Loucy (cell line): ENCODE measurements at regions not wholly inside any gene's neighbourhood (a gene's known extent, or its start where the extent isn't known, plus 50 kb on each side); places are given as distances from the start of the nearest gene placed in this dataset.

Experiments used
- H2AFZ ChIP-seq: fragments of 200-600 bp; sonication (generic); 2 replicates; pipeline ENCODE4 v1.6.0; 2016; ENCODE audit warnings: antibody characterized with exemption, mild to moderate bottlenecking, low read length, moderate library complexity
- H3F3A ChIP-seq: fragments of 200-600 bp; 2 replicates; pipeline ENCODE4 v1.6.0; 2016; ENCODE audit warnings: antibody characterized with exemption, low read depth, mild to moderate bottlenecking
- H3K27me3 ChIP-seq: fragments of 200-600 bp; sonication (generic); 2 replicates; pipeline ENCODE4 v1.6.1; 2014; ENCODE audit warnings: low read length, mild to moderate bottlenecking; ENCODE audit not compliant: insufficient read depth, poor library complexity, severe bottlenecking
- H3K36me3 ChIP-seq: fragments of 200-600 bp; sonication (generic); 2 replicates; pipeline ENCODE4 v1.6.1; 2016; ENCODE audit warnings: low read length; ENCODE audit not compliant: insufficient read depth
- H3K4me1 ChIP-seq: fragments of 200-600 bp; sonication (generic); 2 replicates; pipeline ENCODE4 v1.5.1; 2014; ENCODE audit warnings: low read length, mild to moderate bottlenecking; ENCODE audit not compliant: insufficient read depth, poor library complexity, severe bottlenecking
- H3K4me2 ChIP-seq: fragments of 200-600 bp; sonication (generic); 2 replicates; pipeline ENCODE4 v1.6.0; 2014; ENCODE audit warnings: antibody characterized with exemption, low read length, low read depth, mild to moderate bottlenecking; ENCODE audit not compliant: poor library complexity, severe bottlenecking
- H3K4me3 ChIP-seq: fragments of 200-600 bp; sonication (generic); 2 replicates; pipeline ENCODE4 v1.5.1; 2014; ENCODE audit warnings: low read length, mild to moderate bottlenecking, mixed read lengths; ENCODE audit not compliant: poor library complexity, severe bottlenecking
- H3K79me2 ChIP-seq: fragments of 200-600 bp; sonication (generic); 2 replicates; pipeline ENCODE4 v1.6.1; 2014; ENCODE audit warnings: low read length; ENCODE audit not compliant: insufficient read depth
- H3K9ac ChIP-seq: fragments of 200-600 bp; sonication (generic); 2 replicates; pipeline ENCODE4 v1.6.0; 2014; ENCODE audit warnings: mild to moderate bottlenecking, low read depth, low read length, moderate library complexity; ENCODE audit not compliant: poor library complexity, severe bottlenecking
- H3K9me2 ChIP-seq: fragments of 200-600 bp; sonication (generic); replicated peaks from 2 replicates; pipeline ENCODE4 v1.6.1; 2016; ENCODE audit warnings: low read depth, low read length, mixed read lengths
- H3K9me3 ChIP-seq: fragments of 200-600 bp; sonication (generic); 2 replicates; pipeline ENCODE4 v1.6.1; 2014; ENCODE audit warnings: mild to moderate bottlenecking, antibody characterized with exemption, low read length, low read depth; ENCODE audit not compliant: insufficient read depth
- H4K20me1 ChIP-seq: fragments of 200-600 bp; sonication (generic); 2 replicates; pipeline ENCODE4 v1.6.0; 2014; ENCODE audit warnings: antibody characterized with exemption, low read length, mild to moderate bottlenecking; ENCODE audit not compliant: insufficient read depth, poor library complexity, severe bottlenecking
- CTCF ChIP-seq: fragments of 200-600 bp; sonication (generic); conservative IDR thresholded peaks from 2 replicates; pipeline ENCODE4 v1.5.1; 2014; ENCODE audit warnings: mild to moderate bottlenecking, antibody characterized with exemption, low read length
- EZH2phosphoT487 ChIP-seq: fragments of 200-600 bp; IDR thresholded peaks from 2 replicates; pipeline ENCODE4 v1.6.1; 2018; ENCODE audit warnings: antibody characterized with exemption, mild to moderate bottlenecking, moderate library complexity, borderline replicate concordance

GRCh38 chr10:64450312-64450711 lies 929.1 kb downstream of the REEP3 start:
- Histone ChIP-seq H3K4me1 (no peaks in the 10 kb centered on the region), H3K9me2 (0 out of 2 replicates have a peak, but pooled peaks cover 3% of the 10 kb centered on the region), H3K9me3 (no peaks in the 10 kb centered on the region), H3F3A (no peaks in the 10 kb centered on the region), H3K79me2 (no peaks in the 10 kb centered on the region), H3K4me2 (no peak overlapping the region), H3K4me3 (no peak overlapping the region), H2AFZ (no peak overlapping the region), H3K9ac (no peak overlapping the region), H3K36me3 (no peaks in the 10 kb centered on the region), H3K27me3 (no peaks in the 10 kb centered on the region), H4K20me1 (no peaks in the 10 kb centered on the region)
- TF ChIP-seq EZH2phosphoT487 (no peak), CTCF (no peak)

GRCh38 chr10:64454962-64455361 lies 933.8 kb downstream of the REEP3 start:
- Histone ChIP-seq H3F3A (no peaks in the 10 kb centered on the region), H3K9ac (no peak overlapping the region), H3K79me2 (no peaks in the 10 kb centered on the region), H3K36me3 (no peaks in the 10 kb centered on the region), H3K9me2 (0 out of 2 replicates have a peak, but pooled peaks cover 3% of the 10 kb centered on the region), H3K4me3 (no peak overlapping the region), H3K9me3 (no peaks in the 10 kb centered on the region), H3K4me1 (no peaks in the 10 kb centered on the region), H3K4me2 (no peak overlapping the region), H3K27me3 (no peaks in the 10 kb centered on the region), H4K20me1 (no peaks in the 10 kb centered on the region), H2AFZ (no peak overlapping the region)
- TF ChIP-seq EZH2phosphoT487, result no peak
- TF ChIP-seq CTCF, result no peak

GRCh38 chr10:64458306-64458705 lies 937.1 kb downstream of the REEP3 start:
- Histone ChIP-seq H3K79me2 (no peaks in the 10 kb centered on the region), H3K9ac (no peak overlapping the region), H3F3A (no peaks in the 10 kb centered on the region), H3K9me2 (0 out of 2 replicates have a peak, but pooled peaks cover 3% of the 10 kb centered on the region), H3K4me3 (no peak overlapping the region), H3K4me2 (no peak overlapping the region), H2AFZ (no peak overlapping the region), H3K27me3 (no peaks in the 10 kb centered on the region), H3K4me1 (no peaks in the 10 kb centered on the region), H4K20me1 (no peaks in the 10 kb centered on the region), H3K9me3 (no peaks in the 10 kb centered on the region; the same call in 1 of the 2 replicates), H3K36me3 (no peaks in the 10 kb centered on the region)
- TF ChIP-seq EZH2phosphoT487 (no peak), CTCF (no peak)
